ENCODE measurements at regions not wholly inside any gene's neighbourhood (a gene's known extent, or its start where the extent isn't known, plus 50 kb on each side); places are given as distances from the start of the nearest gene placed in this dataset.
"Not testable (repeated sequence)": the region's sequence is repeated elsewhere in the genome, so short reads cannot be mapped to it uniquely, and the experiment has no call there.

DNA sequence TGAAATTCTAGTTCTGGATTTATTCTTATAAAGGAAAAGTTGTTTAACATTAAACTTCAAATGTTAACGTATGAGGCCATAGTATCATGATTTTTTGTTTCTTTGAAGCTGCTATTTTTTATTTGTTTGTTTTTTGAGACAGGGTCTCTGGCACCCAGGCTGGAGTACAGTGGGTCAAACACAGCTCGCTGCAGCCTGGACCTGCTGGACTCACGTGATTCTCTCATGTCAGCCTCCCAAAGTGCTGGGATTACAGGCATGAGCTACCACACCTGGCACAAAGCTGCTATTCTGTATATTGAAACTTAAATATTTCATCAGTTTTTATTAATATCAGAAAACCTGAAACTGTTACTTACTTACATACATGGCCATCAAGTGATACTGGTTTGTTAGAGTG lies 89.5 kb upstream of the RPRM start:
- Mint-ChIP-seq H3K9me3 (no peaks in the 10 kb centered on the region), H3K36me3 (ENCODE audit: low read depth) (no peaks in the 10 kb centered on the region), H3K4me1 (no peaks in the 10 kb centered on the region), H3K27ac (no peak overlapping the region), H3K27me3 (ENCODE audit: low read depth, poor library complexity) (no peaks in the 10 kb centered on the region), H3K4me3 (no peak overlapping the region)
- DNase-seq, result no peak
- TF ChIP-seq, protein P1, sequence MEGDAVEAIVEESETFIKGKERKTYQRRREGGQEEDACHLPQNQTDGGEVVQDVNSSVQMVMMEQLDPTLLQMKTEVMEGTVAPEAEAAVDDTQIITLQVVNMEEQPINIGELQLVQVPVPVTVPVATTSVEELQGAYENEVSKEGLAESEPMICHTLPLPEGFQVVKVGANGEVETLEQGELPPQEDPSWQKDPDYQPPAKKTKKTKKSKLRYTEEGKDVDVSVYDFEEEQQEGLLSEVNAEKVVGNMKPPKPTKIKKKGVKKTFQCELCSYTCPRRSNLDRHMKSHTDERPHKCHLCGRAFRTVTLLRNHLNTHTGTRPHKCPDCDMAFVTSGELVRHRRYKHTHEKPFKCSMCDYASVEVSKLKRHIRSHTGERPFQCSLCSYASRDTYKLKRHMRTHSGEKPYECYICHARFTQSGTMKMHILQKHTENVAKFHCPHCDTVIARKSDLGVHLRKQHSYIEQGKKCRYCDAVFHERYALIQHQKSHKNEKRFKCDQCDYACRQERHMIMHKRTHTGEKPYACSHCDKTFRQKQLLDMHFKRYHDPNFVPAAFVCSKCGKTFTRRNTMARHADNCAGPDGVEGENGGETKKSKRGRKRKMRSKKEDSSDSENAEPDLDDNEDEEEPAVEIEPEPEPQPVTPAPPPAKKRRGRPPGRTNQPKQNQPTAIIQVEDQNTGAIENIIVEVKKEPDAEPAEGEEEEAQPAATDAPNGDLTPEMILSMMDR (IDR thresholded peaks at IDR 0.05), result no peak

DNA sequence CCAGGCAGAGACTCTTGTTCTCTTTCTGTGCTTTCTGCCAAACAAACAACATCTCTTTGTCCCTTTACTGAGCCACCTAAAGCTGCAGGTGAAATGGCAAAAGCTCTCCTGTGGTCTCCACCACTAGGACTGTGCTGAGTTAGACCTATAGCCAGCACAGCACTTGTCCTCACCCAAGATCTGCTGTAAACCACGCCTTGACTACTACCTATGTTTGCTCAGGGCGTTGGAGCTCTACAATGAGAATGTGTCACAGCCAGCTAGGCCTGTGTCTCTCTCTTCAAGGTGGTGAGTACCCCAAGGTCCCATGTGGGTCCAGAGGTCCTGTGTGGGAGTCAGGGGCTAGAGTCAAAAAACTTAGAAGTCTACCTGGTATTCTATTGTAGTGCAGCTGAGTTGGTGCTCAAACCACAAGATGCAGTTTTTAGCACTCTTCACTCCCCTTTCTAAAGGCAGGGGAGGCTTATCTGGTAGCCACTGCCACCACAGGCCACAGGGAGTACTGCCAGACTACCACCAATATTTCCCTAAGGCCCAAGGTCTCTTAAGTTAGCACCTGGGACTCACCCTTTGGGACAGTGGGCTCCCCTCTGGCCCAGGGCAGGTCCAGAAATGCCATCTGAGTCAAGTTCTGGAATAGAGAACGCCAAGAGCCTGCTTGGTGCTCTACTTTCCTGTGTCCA lies 96.8 kb upstream of the RPRM start:
- Mint-ChIP-seq H3K27ac (no peak overlapping the region), H3K4me3 (no peak overlapping the region), H3K36me3 (ENCODE audit: low read depth) (no peaks in the 10 kb centered on the region), H3K9me3 (no peaks in the 10 kb centered on the region), H3K27me3 (ENCODE audit: low read depth, poor library complexity) (no peaks in the 10 kb centered on the region), H3K4me1 (no peaks in the 10 kb centered on the region)
- TF ChIP-seq, protein P1 (IDR thresholded peaks at IDR 0.05), result no peak
- DNase-seq, result no peak

- H3K4me3 Mint-ChIP-seq, result no peak overlapping the region
- DNase-seq, result no peak
- H3K36me3 Mint-ChIP-seq (ENCODE audit: low read depth), result peaks cover 12% of the 10 kb centered on the region
- peaks cover 37% of the 10 kb centered on the region for H3K9me3 Mint-ChIP-seq
- TF ChIP-seq, protein P1 (IDR thresholded peaks at IDR 0.05), result no peak
- H3K27me3 Mint-ChIP-seq (ENCODE audit: low read depth, poor library complexity), result peaks cover 2% of the 10 kb centered on the region
- H3K27ac Mint-ChIP-seq, result no peak overlapping the region
- H3K4me1 Mint-ChIP-seq, result no peaks in the 10 kb centered on the region
These were observed 105.7 kb upstream of the RPRM start for GRCh38 chr2:153584244-153584643.

- Mint-ChIP-seq H3K27me3 (ENCODE audit: low read depth, poor library complexity) (peaks cover 2% of the 10 kb centered on the region), H3K36me3 (ENCODE audit: low read depth) (peaks cover 16% of the 10 kb centered on the region), H3K9me3 (peaks cover 71% of the 10 kb centered on the region), H3K27ac (no peak overlapping the region), H3K4me1 (peaks cover 8% of the 10 kb centered on the region), H3K4me3 (no peak overlapping the region)
- no peak for DNase-seq
- TF ChIP-seq, protein P1 (IDR thresholded peaks at IDR 0.05), result no peak
These were observed 109.8 kb upstream of the RPRM start for GRCh38 chr2:153588408-153588807.

- Mint-ChIP-seq H3K4me3 (no peak overlapping the region), H3K36me3 (ENCODE audit: low read depth) (peaks cover 16% of the 10 kb centered on the region), H3K9me3 (peaks cover 72% of the 10 kb centered on the region), H3K27ac (no peak overlapping the region), H3K4me1 (peaks cover 8% of the 10 kb centered on the region), H3K27me3 (ENCODE audit: low read depth, poor library complexity) (no peaks in the 10 kb centered on the region)
- TF ChIP-seq, protein P1 (IDR thresholded peaks at IDR 0.05), result no peak
- no peak for DNase-seq
These were observed 111.0 kb upstream of the RPRM start for GRCh38 chr2:153589586-153589985.

DNA sequence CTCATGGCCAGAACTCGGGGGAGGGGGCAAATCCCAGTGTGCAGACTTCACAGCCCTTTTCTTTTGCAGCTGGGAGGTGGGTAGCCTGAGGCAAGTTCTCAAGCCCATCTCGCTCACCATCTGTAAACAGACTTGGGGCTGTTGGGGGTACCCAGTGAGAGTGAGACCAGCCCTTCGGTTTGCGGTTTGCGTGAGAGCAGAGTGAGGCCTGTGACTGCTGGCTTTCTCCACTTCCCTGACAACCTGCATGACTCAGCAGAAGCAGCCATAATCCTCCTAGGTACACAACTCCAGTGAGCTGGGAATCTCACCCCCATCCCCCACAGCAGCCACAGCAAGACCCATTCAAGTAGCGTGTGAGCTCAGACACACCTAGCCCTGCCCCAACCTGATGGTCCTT lies 114.5 kb upstream of the RPRM start:
- H3K36me3 Mint-ChIP-seq (ENCODE audit: low read depth); DNase-seq; H3K4me3 Mint-ChIP-seq; H3K27ac Mint-ChIP-seq; H3K27me3 Mint-ChIP-seq (ENCODE audit: low read depth, poor library complexity); H3K4me1 Mint-ChIP-seq: not testable (repeated sequence)
- H3K9me3 Mint-ChIP-seq, result peaks cover 47% of the 10 kb centered on the region

All from nephron progenitor cell (in vitro differentiated cells).